ENCODE measurements at regions not wholly inside any gene's neighbourhood (a gene's known extent, or its start where the extent isn't known, plus 50 kb on each side); places are given as distances from the start of the nearest gene placed in this dataset.

GRCh38 chr6:170181338-170181690 is 109.6 kb downstream of the DLL1 start:
- no peaks in the 10 kb centered on the region for H4K20me1 ChIP-seq (ENCODE audit: insufficient read depth)
- no peaks in the 10 kb centered on the region for H3K27me3 ChIP-seq (ENCODE audit: insufficient read depth)
- peaks cover 0 to 10% of the 10 kb centered on the region in 2 experiments; a peak in 1 of 4 replicates for H3K4me1 ChIP-seq (ENCODE audit: control insufficient read depth in 1 of 2, insufficient read depth in 2 of 2, low read depth in 1 of 2, low read length in 1 of 2)
- H3K27ac ChIP-seq (ENCODE audit: low read depth in 2 of 2, low read length in 1 of 2) = no peak overlapping the region
- ChIA-PET CTCF (interaction anchor here (1.0 to 1.8 kb wide), 2 partner anchors 51 to 350 kb away, joined by 3 to 9 read pairs; no protein-coding TSS in a partner anchor), POLR2A (no interaction called here)
- no peak overlapping the region for H2AFZ ChIP-seq (ENCODE audit: low read depth)
- no peak overlapping the region for H3K9ac ChIP-seq
- 23% methylated on average over 4 of the region's 5 CpGs for WGBS (ENCODE audit: low lambda C conversion rate)
- no peak overlapping the region for H3K4me3 ChIP-seq (ENCODE audit: low read depth in 2 of 2, low read length in 1 of 2)
- H3K4me2 ChIP-seq = no peak overlapping the region
- no peaks in the 10 kb centered on the region for H3F3A ChIP-seq (replicated peaks; ENCODE audit: insufficient read depth)
- no peaks in the 10 kb centered on the region for H3K9me3 ChIP-seq
- no peak for TF ChIP-seq REST (IDR thresholded peaks at IDR 0.05; ENCODE audit: low read depth, low read length)
- no peak for TF ChIP-seq MAX (IDR thresholded peaks at IDR 0.05; ENCODE audit: low read depth)
- TF ChIP-seq SMC3 (IDR thresholded peaks at IDR 0.05; ENCODE audit: low read depth, low read length) = no peak
- TF ChIP-seq USF1 (IDR thresholded peaks at IDR 0.05; ENCODE audit: borderline replicate concordance, low read depth) = no peak
- TF ChIP-seq RXRA (IDR thresholded peaks at IDR 0.05; ENCODE audit: borderline replicate concordance, low read depth) = no peak
- TF ChIP-seq, protein P1, sequence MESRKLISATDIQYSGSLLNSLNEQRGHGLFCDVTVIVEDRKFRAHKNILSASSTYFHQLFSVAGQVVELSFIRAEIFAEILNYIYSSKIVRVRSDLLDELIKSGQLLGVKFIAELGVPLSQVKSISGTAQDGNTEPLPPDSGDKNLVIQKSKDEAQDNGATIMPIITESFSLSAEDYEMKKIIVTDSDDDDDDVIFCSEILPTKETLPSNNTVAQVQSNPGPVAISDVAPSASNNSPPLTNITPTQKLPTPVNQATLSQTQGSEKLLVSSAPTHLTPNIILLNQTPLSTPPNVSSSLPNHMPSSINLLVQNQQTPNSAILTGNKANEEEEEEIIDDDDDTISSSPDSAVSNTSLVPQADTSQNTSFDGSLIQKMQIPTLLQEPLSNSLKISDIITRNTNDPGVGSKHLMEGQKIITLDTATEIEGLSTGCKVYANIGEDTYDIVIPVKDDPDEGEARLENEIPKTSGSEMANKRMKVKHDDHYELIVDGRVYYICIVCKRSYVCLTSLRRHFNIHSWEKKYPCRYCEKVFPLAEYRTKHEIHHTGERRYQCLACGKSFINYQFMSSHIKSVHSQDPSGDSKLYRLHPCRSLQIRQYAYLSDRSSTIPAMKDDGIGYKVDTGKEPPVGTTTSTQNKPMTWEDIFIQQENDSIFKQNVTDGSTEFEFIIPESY (IDR thresholded peaks at IDR 0.05; ENCODE audit: borderline replicate concordance, low read depth) = no peak
- TF ChIP-seq TEAD4 (IDR thresholded peaks at IDR 0.05; ENCODE audit: borderline replicate concordance, insufficient read depth) = no peak
- TF ChIP-seq, protein P2, sequence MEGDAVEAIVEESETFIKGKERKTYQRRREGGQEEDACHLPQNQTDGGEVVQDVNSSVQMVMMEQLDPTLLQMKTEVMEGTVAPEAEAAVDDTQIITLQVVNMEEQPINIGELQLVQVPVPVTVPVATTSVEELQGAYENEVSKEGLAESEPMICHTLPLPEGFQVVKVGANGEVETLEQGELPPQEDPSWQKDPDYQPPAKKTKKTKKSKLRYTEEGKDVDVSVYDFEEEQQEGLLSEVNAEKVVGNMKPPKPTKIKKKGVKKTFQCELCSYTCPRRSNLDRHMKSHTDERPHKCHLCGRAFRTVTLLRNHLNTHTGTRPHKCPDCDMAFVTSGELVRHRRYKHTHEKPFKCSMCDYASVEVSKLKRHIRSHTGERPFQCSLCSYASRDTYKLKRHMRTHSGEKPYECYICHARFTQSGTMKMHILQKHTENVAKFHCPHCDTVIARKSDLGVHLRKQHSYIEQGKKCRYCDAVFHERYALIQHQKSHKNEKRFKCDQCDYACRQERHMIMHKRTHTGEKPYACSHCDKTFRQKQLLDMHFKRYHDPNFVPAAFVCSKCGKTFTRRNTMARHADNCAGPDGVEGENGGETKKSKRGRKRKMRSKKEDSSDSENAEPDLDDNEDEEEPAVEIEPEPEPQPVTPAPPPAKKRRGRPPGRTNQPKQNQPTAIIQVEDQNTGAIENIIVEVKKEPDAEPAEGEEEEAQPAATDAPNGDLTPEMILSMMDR (IDR thresholded peaks at IDR 0.05) = no peak
- no peak for TF ChIP-seq MEF2A (IDR thresholded peaks at IDR 0.05; ENCODE audit: borderline replicate concordance, low read depth)
- TF ChIP-seq, protein P3, sequence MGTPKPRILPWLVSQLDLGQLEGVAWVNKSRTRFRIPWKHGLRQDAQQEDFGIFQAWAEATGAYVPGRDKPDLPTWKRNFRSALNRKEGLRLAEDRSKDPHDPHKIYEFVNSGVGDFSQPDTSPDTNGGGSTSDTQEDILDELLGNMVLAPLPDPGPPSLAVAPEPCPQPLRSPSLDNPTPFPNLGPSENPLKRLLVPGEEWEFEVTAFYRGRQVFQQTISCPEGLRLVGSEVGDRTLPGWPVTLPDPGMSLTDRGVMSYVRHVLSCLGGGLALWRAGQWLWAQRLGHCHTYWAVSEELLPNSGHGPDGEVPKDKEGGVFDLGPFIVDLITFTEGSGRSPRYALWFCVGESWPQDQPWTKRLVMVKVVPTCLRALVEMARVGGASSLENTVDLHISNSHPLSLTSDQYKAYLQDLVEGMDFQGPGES (IDR thresholded peaks at IDR 0.05; ENCODE audit: low read depth, low read length) = no peak
- TF ChIP-seq USF2 (IDR thresholded peaks at IDR 0.05; ENCODE audit: borderline replicate concordance, low read depth, low read length) = no peak
- no peak for TF ChIP-seq GATA2 (CRISPR knock-in tag; IDR thresholded peaks at IDR 0.05)
- TF ChIP-seq RCOR1 (IDR thresholded peaks at IDR 0.05; ENCODE audit: low read length) = no peak
- TF ChIP-seq EZH2phosphoT487 (IDR thresholded peaks at IDR 0.05; ENCODE audit: borderline replicate concordance, low read depth) = no peak
- TF ChIP-seq FOXJ3 (CRISPR knock-in tag; IDR thresholded peaks at IDR 0.05) = no peak
- no peak for TF ChIP-seq TCF12 (IDR thresholded peaks at IDR 0.05)
- TF ChIP-seq NFIC (IDR thresholded peaks at IDR 0.05; ENCODE audit: borderline replicate concordance) = no peak
- TF ChIP-seq RAD21 (IDR thresholded peaks at IDR 0.05; ENCODE audit: low read length) = no peak
- H3K36me3 ChIP-seq (replicated peaks in 1 of 2; ENCODE audit: control insufficient read depth in 1 of 2, insufficient read depth in 2 of 2, low read length in 1 of 2) = no peaks in the 10 kb centered on the region
- H3K9me2 ChIP-seq = no peaks in the 10 kb centered on the region
- no peaks in the 10 kb centered on the region for H3K79me2 ChIP-seq (ENCODE audit: insufficient read depth)
- DNase-seq = no peak

All from SK-N-SH (cell line).